Panc1 (cell line): ENCODE measurements at regions not wholly inside any gene's neighbourhood (a gene's known extent, or its start where the extent isn't known, plus 50 kb on each side); places are given as distances from the start of the nearest gene placed in this dataset.

Source experiments
- CTCF ChIP-seq: fragments of 450-650 bp; IDR thresholded peaks from 2 replicates; pipeline ENCODE4 v1.5.1; 2017; ENCODE audit warnings: mild to moderate bottlenecking
- POLR2AphosphoS5 ChIP-seq: IDR thresholded peaks from 2 replicates; pipeline ENCODE4 v1.6.1; 2012; ENCODE audit warnings: mild to moderate bottlenecking, low read depth, low read length, moderate library complexity
- REST ChIP-seq, 2 experiments: IDR thresholded peaks; 2 replicates each; pipeline ENCODE4 v1.6.1; 2011 to 2012; ENCODE audit warnings: low read depth in 2 of 2, control low read depth in 1 of 2, low read length in 1 of 2, mild to moderate bottlenecking in 1 of 2, moderate library complexity in 1 of 2; ENCODE audit not compliant: insufficient read depth in 1 of 2
- SIN3A ChIP-seq: IDR thresholded peaks from 2 replicates; pipeline ENCODE4 v1.6.1; 2012; ENCODE audit warnings: low read depth, mild to moderate bottlenecking, low read length, moderate library complexity, borderline replicate concordance; ENCODE audit not compliant: insufficient read depth
- TCF7L2 ChIP-seq: IDR thresholded peaks from 2 replicates; pipeline ENCODE4 v1.6.1; 2011; ENCODE audit warnings: mild to moderate bottlenecking, low read depth, low read length, inconsistent platforms

- no peak for TF ChIP-seq SIN3A
- TF ChIP-seq CTCF, result no peak
- no peak for TF ChIP-seq POLR2AphosphoS5
- no peak for TF ChIP-seq REST (IDR thresholded peaks at IDR 0.05; ENCODE audit: insufficient read depth in 1 of 2, low read depth in 2 of 2, low read length in 1 of 2)
- TF ChIP-seq TCF7L2, result no peak
Observed at GRCh38 chr7:52021343-52021742, 704.7 kb upstream of the COBL start.
